WTC11 (cell line): ENCODE measurements at regions not wholly inside any gene's neighbourhood (a gene's known extent, or its start where the extent isn't known, plus 50 kb on each side); places are given as distances from the start of the nearest gene placed in this dataset.

ENCODE experiments used
- ATF3 ChIP-seq: sonication (generic); formaldehyde crosslinking; conservative IDR thresholded peaks from 2 replicates; pipeline ENCODE4 v1.8.1; 2022; ENCODE audit warnings: mild to moderate bottlenecking, missing genetic modification reagents
- CTCF ChIP-seq: fragments of 200-600 bp; IDR thresholded peaks from 2 replicates; pipeline ENCODE4 v1.8.0; 2022; ENCODE audit warnings: antibody characterized with exemption
- FOXP1 ChIP-seq: sonication (generic); formaldehyde crosslinking; IDR thresholded peaks from 2 replicates; pipeline ENCODE4 v1.8.0; 2022; ENCODE audit warnings: missing genetic modification reagents, mild to moderate bottlenecking, moderate library complexity, borderline replicate concordance
- JUN ChIP-seq: sonication (generic); formaldehyde crosslinking; IDR thresholded peaks from 2 replicates; pipeline ENCODE4 v1.8.0; 2023; ENCODE audit warnings: mild to moderate bottlenecking, missing genetic modification reagents
- MAX ChIP-seq: sonication (generic); formaldehyde crosslinking; IDR thresholded peaks from 2 replicates; pipeline ENCODE4 v1.8.0; 2022; ENCODE audit warnings: mild to moderate bottlenecking, missing genetic modification reagents
- NR2C2 ChIP-seq: sonication (generic); formaldehyde crosslinking; IDR thresholded peaks from 2 replicates; pipeline ENCODE4 v1.8.0; 2022; ENCODE audit warnings: mild to moderate bottlenecking, missing genetic modification reagents
- TEAD4 ChIP-seq: sonication (generic); formaldehyde crosslinking; IDR thresholded peaks from 2 replicates; pipeline ENCODE4 v1.8.0; 2022; ENCODE audit warnings: mild to moderate bottlenecking, missing genetic modification reagents

- TF ChIP-seq CTCF (no peak), TEAD4 (no peak), JUN (no peak), NR2C2 (CRISPR knock-in tag) (no peak), ATF3 (CRISPR knock-in tag) (no peak), MAX (CRISPR knock-in tag) (no peak), FOXP1 (CRISPR knock-in tag) (no peak)
These were observed 714.9 kb downstream of the GRXCR1 start for GRCh38 chr4:43607400-43607799.
